Medulla oblongata (tissue), 1 donor: ENCODE measurements at regions not wholly inside any gene's neighbourhood (a gene's known extent, or its start where the extent isn't known, plus 50 kb on each side); places are given as distances from the start of the nearest gene placed in this dataset.
"Not testable (repeated sequence)": the region's sequence is repeated elsewhere in the genome, so short reads cannot be mapped to it uniquely, and the experiment has no call there.

Experiments used
- DNase-seq: peaks from one replicate; pipeline ENCODE4 v3.0.0-alpha.2; 2015; ENCODE audit errors: extremely low spot score

- no peak for DNase-seq
Measured at GRCh38 chr1:199218533-199218932, 579.7 kb downstream of the PTPRC start.

GRCh38 chr1:199220031-199220430, 581.2 kb downstream of the PTPRC start:
- DNase-seq, result no peak

GRCh38 chr1:199221371-199222150, 582.7 kb downstream of the PTPRC start:
- DNase-seq, result no peak

GRCh38 chr1:199223936-199224335, 585.1 kb downstream of the PTPRC start:
- no peak for DNase-seq

GRCh38 chr1:199226163-199226562, 587.3 kb downstream of the PTPRC start:
- DNase-seq, result no peak

- no peak for DNase-seq
Measured at GRCh38 chr1:199242147-199242546, 603.3 kb downstream of the PTPRC start.

GRCh38 chr1:199242601-199243000, 603.8 kb downstream of the PTPRC start:
- DNase-seq, result no peak

- peak; percentile 75 for DNase-seq
Measured at GRCh38 chr1:199243423-199244061, 604.7 kb downstream of the PTPRC start.

GRCh38 chr1:199245946-199246345, 607.1 kb downstream of the PTPRC start:
- no peak for DNase-seq

- no peak for DNase-seq
Measured at GRCh38 chr1:199246716-199247115, 607.9 kb downstream of the PTPRC start.

GRCh38 chr1:199247891-199248290, 609.1 kb downstream of the PTPRC start:
- DNase-seq, result no peak

GRCh38 chr1:199254040-199254439, 615.2 kb downstream of the PTPRC start:
- not testable (repeated sequence) for DNase-seq

- no peak for DNase-seq
Measured at GRCh38 chr1:199261328-199261727, 622.5 kb downstream of the PTPRC start.

GRCh38 chr1:199264283-199264682, 625.4 kb downstream of the PTPRC start:
- DNase-seq, result no peak

- DNase-seq, result no peak
Measured at GRCh38 chr1:199264911-199265310, 626.1 kb downstream of the PTPRC start.

GRCh38 chr1:199265319-199265718, 626.5 kb downstream of the PTPRC start:
- no peak for DNase-seq

- DNase-seq, result no peak
Measured at GRCh38 chr1:199269241-199269640, 630.4 kb downstream of the PTPRC start.

GRCh38 chr1:199272139-199272544, 633.3 kb downstream of the PTPRC start:
- DNase-seq, result no peak

- no peak for DNase-seq
Measured at GRCh38 chr1:199272628-199273086, 633.8 kb downstream of the PTPRC start.

GRCh38 chr1:199273837-199274379, 635.1 kb downstream of the PTPRC start:
- no peak for DNase-seq

GRCh38 chr1:199279067-199279466, 640.2 kb downstream of the PTPRC start:
- no peak for DNase-seq

GRCh38 chr1:199279872-199280645, 641.2 kb downstream of the PTPRC start:
- DNase-seq, result no peak
